Spleen (tissue), 11 donors: ENCODE measurements at regions not wholly inside any gene's neighbourhood (a gene's known extent, or its start where the extent isn't known, plus 50 kb on each side); places are given as distances from the start of the nearest gene placed in this dataset.
"Not testable (repeated sequence)": the region's sequence is repeated elsewhere in the genome, so short reads cannot be mapped to it uniquely, and the experiment has no call there.

Experiments
- DNase-seq: peaks from one replicate; pipeline ENCODE4 v3.0.0-alpha.2; 2020
- H3K27ac ChIP-seq, 8 donors: fragments of 200-600 bp; sonication (generic) in 7 of 8; 1 replicate in 4 of 8; 2 replicates in 4 of 8; pipeline versions ENCODE4 v1.5.0 to v1.8.0; 2016 to 2021; ENCODE audit warnings: inconsistent platforms in 4 of 8, mild to moderate bottlenecking in 4 of 8, moderate library complexity in 1 of 8
- H3K27me3 ChIP-seq, 7 donors: fragments of 200-600 bp; sonication (generic) in 6 of 7; replicated peaks in 1 of 7; 1 replicate in 4 of 7; 2 replicates in 3 of 7; pipeline versions ENCODE4 v1.5.0 to v1.8.0; 2016 to 2021; ENCODE audit warnings: inconsistent platforms in 3 of 7, mild to moderate bottlenecking in 1 of 7
- H3K36me3 ChIP-seq, 6 donors: fragments of 200-600 bp; sonication (generic) in 5 of 6; 1 replicate in 4 of 6; 2 replicates in 2 of 6; pipeline versions ENCODE4 v1.5.0 to v1.8.0; 2016 to 2021; ENCODE audit warnings: inconsistent platforms in 2 of 6
- H3K4me1 ChIP-seq, 6 donors: fragments of 200-600 bp; sonication (generic) in 5 of 6; 1 replicate in 3 of 6; 2 replicates in 3 of 6; pipeline versions ENCODE4 v1.5.0 to v1.8.0; 2016 to 2021; ENCODE audit warnings: inconsistent platforms in 3 of 6
- H3K4me3 ChIP-seq, 8 donors: fragments of 200-600 bp; sonication (generic) in 7 of 8; 1 replicate in 4 of 8; 2 replicates in 4 of 8; pipeline versions ENCODE4 v1.5.0 to v1.8.0; 2016 to 2021; ENCODE audit warnings: inconsistent platforms in 4 of 8, mild to moderate bottlenecking in 4 of 8, moderate library complexity in 2 of 8
- H3K9me3 ChIP-seq, 8 donors: fragments of 200-600 bp; sonication (generic) in 7 of 8; 1 replicate in 4 of 8; 2 replicates in 4 of 8; pipeline versions ENCODE4 v1.5.0 to v1.8.0; 2016 to 2021; ENCODE audit warnings: inconsistent platforms in 4 of 8
- CTCF ChIP-seq, 11 experiments: fragments of 200-600 bp in 7 of 11; fragments of 450-650 bp in 4 of 11; sonication (generic) in 4 of 11; IDR thresholded peaks in 8 of 11; conservative IDR thresholded peaks in 3 of 11; 1 replicate in 7 of 11; 2 replicates in 4 of 11; pipeline versions ENCODE4 v1.4.0 to v1.8.0; 2016 to 2021; ENCODE audit warnings: antibody characterized with exemption in 11 of 11, inconsistent platforms in 4 of 11, mild to moderate bottlenecking in 1 of 11
- POLR2A ChIP-seq, 3 donors: fragments of 450-650 bp; IDR thresholded peaks; one replicate each; pipeline ENCODE4 v1.5.1; 2017; ENCODE audit warnings: antibody characterized with exemption in 3 of 3, mild to moderate bottlenecking in 1 of 3
- POLR2AphosphoS5 ChIP-seq, 3 donors: sonication (generic); formaldehyde crosslinking; IDR thresholded peaks; one replicate each; pipeline ENCODE4 v1.5.1; 2017; ENCODE audit warnings: antibody characterized with exemption in 3 of 3
- whole genome bisulfite sequencing, 5 donors: extraction: QIAGEN DNeasy Blood & Tissue Kit in 3 of 5; methylation state at CpG; one replicate each; pipeline versions ENCODE4 v1.1.5 to v1.1.7; 2013 to 2018; 5-methylcytosine and 5-hydroxymethylcytosine counted together
- intact Hi-C: fragments of 100-400 bp; cut with DNase I; formaldehyde crosslinking; loops from one replicate; pipeline ENCODE4 v1.15.0; 2023; ENCODE audit warnings: low total_unique reads
- donor health status: healthy with polysubstance abuse.
- donor health status: DM: no; HTN: no; CAD: no; lungs with moderate emphysema.
- donor health status: DM: no; HTN: no; CAD: no.
- donor health status: Bipolar disorder and iron deficiency.
- donor health status: healthy.
- donor health status: DM: no; HTN: no; CAD: no.
- donor health status: DM: yes; HTN: yes; CAD: no.

- H3K27ac ChIP-seq = no peak overlapping the region
- no peaks in the 10 kb centered on the region for H3K9me3 ChIP-seq
- 71 to 88% (median 84%) methylated on average over 7 of the region's 7 CpGs for WGBS, 5 donors
- no peak overlapping the region for H3K4me3 ChIP-seq
- no peak for TF ChIP-seq POLR2A (IDR thresholded peaks at IDR 0.05)
- H3K27me3 ChIP-seq = peaks cover 0 to 12% (median 0%) of the 10 kb centered on the region in 7 donors
- no peak for DNase-seq
- intact Hi-C loops = no loop called here
- H3K36me3 ChIP-seq = no peaks in the 10 kb centered on the region
- H3K4me1 ChIP-seq = peaks cover 0 to 7% (median 4%) of the 10 kb centered on the region in 6 donors
Measured at GRCh38 chr20:47985092-47985850, 200.0 kb upstream of the SULF2 start.

DNA sequence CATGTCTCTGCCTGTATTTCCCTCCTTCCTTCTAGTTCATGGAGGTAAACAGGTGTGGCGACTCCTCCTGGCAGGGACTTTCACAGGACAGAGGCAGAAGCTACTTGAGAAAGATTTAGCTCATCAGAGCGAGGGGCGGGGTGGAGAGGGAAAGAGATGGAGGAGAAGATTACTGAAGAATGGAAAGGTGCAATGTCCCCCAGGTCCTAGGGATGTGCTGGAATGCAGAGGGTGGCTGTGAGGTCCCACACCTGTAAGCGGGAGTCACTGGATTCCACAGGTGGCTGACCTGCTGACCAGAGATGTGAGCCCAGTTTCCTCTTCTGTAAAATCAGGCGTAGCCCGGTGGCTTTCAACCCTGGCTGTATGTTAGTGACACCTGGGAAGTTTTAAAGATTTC, 199.2 kb upstream of the SULF2 start:
- Histone ChIP-seq H3K4me1 (peaks cover 0 to 7% (median 4%) of the 10 kb centered on the region in 6 donors), H3K27me3 (peaks cover 0 to 12% (median 0%) of the 10 kb centered on the region in 7 donors), H3K9me3 (no peaks in the 10 kb centered on the region), H3K4me3 (no peak overlapping the region), H3K36me3 (no peaks in the 10 kb centered on the region), H3K27ac (no peak overlapping the region)
- no peak for TF ChIP-seq CTCF (IDR thresholded peaks at IDR 0.05 in 8 of 11, conservative IDR thresholded peaks at IDR 0.05 in 3 of 11)
- TF ChIP-seq POLR2A (IDR thresholded peaks at IDR 0.05) = no peak
- no peak for TF ChIP-seq POLR2AphosphoS5 (IDR thresholded peaks at IDR 0.05)
- intact Hi-C loops = no loop called here
- DNase-seq = no peak
- WGBS, 5 donors = 85 to 96% (median 87%) methylated on average over 6 of the region's 6 CpGs

GRCh38 chr20:47983642-47984041, 198.4 kb upstream of the SULF2 start:
- intact Hi-C loops, H3K4me1 ChIP-seq, H3K9me3 ChIP-seq, H3K4me3 ChIP-seq, DNase-seq, H3K27ac ChIP-seq, H3K36me3 ChIP-seq: not testable (repeated sequence)
- peaks cover 0 to 12% (median 0%) of the 10 kb centered on the region in 7 donors for H3K27me3 ChIP-seq
- 18 to 39% (median 31%) methylated on average over 4 to 8 of the region's 8 CpGs for WGBS, 5 donors

GRCh38 chr20:47982574-47983360, 197.5 kb upstream of the SULF2 start:
- TF ChIP-seq POLR2A (IDR thresholded peaks at IDR 0.05) = no peak
- no peak for TF ChIP-seq CTCF (IDR thresholded peaks at IDR 0.05 in 8 of 11, conservative IDR thresholded peaks at IDR 0.05 in 3 of 11)
- TF ChIP-seq POLR2AphosphoS5 (IDR thresholded peaks at IDR 0.05) = no peak
- no peak for DNase-seq
- Histone ChIP-seq H3K4me3 (no peak overlapping the region), H3K36me3 (no peaks in the 10 kb centered on the region), H3K4me1 (peaks cover 0 to 7% (median 4%) of the 10 kb centered on the region in 6 donors), H3K27me3 (peaks cover 0 to 13% (median 0%) of the 10 kb centered on the region in 7 donors), H3K27ac (no peak overlapping the region), H3K9me3 (no peaks in the 10 kb centered on the region)
- intact Hi-C loops = no loop called here
- 68 to 83% (median 80%) methylated on average over 16 to 18 of the region's 18 CpGs for WGBS, 5 donors

- Histone ChIP-seq H3K4me3 (no peak overlapping the region), H3K4me1 (peaks cover 0 to 7% (median 4%) of the 10 kb centered on the region in 6 donors), H3K36me3 (no peaks in the 10 kb centered on the region), H3K27me3 (peaks cover 0 to 23% (median 0%) of the 10 kb centered on the region in 7 donors), H3K27ac (no peak overlapping the region), H3K9me3 (no peaks in the 10 kb centered on the region)
- TF ChIP-seq POLR2AphosphoS5 (IDR thresholded peaks at IDR 0.05) (peak in 2 of 3 donors; percentile 14 to 47), POLR2A (IDR thresholded peaks at IDR 0.05) (no peak), CTCF (IDR thresholded peaks at IDR 0.05 in 8 of 11, conservative IDR thresholded peaks at IDR 0.05 in 3 of 11) (no peak)
- no peak for DNase-seq
- intact Hi-C loops = no loop called here
- 43 to 77% (median 67%) methylated on average over 6 of the region's 6 CpGs for WGBS, 5 donors
Measured at GRCh38 chr20:47981222-47981621, 195.9 kb upstream of the SULF2 start.
